Lung microvascular endothelial cell (primary cell): ENCODE measurements at regions not wholly inside any gene's neighbourhood (a gene's known extent, or its start where the extent isn't known, plus 50 kb on each side); places are given as distances from the start of the nearest gene placed in this dataset.

Experiments
- DNase-seq, 2 donors: peaks; one replicate each; pipeline versions ENCODE4 v3.0.0 to v3.0.0-alpha.2; 2010; ENCODE audit warnings: low read depth in 2 of 2

DNA sequence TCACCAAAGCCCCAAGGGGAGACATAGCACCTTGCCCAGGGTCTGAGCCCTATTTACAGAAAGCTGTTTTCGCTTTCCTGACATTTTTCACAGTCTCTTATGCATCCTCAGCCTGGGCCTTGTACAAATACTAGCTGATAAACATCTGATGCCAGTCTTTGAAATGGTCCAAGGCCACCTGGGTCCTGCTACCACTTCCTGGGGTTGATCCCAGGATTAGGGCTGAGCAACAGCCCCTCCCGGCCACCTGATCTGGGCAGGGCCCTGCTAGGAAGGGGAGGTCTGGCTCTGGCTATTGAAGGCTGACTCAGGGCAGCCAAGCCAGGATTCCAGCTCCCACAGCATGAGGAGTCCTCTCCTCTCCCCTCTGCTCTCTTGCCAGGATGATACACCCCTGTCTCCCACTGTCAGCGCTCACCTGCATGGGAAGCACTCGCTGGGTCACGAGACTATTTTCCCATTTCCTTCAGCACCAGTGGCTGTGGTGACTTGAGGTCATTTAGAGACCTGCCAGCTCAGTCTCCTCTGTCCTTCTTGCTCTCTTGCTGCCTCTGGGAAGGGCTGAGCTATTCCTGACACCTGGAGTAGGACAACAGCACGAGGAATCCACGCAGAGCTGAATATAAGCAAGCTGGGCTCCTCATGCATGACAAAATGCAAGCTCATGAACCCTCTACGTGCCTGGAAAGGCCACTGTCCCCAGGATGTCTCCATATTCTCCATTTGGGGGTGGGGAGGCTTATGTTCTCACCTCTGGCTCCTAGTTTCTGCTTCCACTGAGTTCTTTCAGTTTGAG, 53.0 kb upstream of the LGALSL start:
- DNase-seq = no peak

- DNase-seq = no peak
Observed at GRCh38 chr2:64401529-64401880, 52.5 kb upstream of the LGALSL start.

DNA sequence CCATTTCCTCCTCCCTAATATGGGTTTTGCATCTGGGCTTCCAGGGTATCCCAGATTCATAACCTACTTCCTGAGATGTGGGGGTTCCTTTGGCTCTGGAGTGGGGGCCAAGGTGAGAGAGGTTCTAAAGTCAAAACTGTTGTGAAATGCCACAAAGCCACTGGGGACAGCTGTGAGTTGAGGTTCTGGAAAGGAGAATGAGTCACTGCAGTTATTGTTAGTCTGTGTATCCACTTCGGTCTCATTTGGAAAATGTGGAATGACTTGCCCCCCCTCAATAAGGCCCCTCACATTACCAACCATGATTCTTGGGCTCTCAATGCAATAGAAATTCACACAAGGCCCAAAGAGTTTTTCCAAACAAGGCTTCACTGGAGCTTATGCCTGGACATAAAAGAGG, 51.1 kb upstream of the LGALSL start:
- DNase-seq = peak; percentile 50 to 71

DNA sequence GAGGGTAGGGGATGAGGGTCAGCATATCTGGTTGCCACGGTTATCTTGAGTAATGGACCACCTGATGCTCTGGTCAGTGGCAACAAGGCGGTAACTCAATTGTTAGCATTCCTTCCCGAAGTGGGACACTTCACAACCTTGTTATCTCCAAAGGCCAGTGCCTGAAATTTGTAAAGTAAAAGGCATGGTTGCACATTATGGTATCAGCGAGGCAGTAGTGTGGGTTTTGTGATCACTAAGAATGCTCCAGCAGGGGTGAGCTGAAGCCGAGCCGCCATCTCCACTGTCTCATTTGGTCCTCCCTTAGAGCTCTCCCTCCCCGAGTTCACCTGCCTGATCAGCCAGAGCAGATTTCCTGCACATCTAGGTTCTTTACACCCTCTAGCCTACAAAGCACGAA, 50.5 kb upstream of the LGALSL start:
- DNase-seq = peak in 1 of 2 donors; percentile 29

DNA sequence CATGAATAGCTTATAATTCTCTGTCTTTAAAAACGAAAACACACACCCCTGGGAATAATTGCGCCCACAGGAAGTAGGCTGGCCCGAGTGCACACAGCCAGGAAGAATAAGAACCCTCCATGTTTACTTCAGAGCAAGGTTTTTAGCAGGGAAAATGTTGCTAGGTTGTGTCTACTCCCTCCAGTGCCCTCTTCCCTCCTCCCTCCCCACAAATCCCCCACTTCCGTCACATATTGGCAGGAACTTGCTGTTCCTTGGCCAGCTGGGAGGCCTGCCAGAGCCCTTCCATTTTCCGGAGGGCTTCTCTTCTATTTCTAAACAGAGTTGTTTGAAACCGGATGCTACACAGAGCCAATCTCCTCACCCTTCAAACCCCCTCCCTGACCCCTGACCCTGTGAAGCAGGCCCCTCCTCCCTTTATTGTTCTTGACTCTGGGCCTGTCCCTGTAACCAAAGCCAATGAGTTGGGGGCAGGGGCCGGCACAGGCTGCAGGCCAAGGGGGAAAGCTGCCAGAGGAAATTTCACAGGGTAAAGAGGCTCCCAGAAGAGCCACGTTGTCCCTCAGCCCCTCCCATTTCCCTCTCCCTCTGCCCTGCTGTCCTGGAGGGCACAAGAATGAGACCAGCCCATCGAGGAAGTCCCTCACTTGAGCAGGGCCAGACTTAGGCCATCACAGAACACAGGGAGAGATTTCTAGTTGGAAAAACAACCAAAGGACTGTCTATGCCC, 49.8 kb upstream of the LGALSL start:
- peak; percentile 97 to 99 for DNase-seq
